GM06990 (cell line): ENCODE measurements at regions not wholly inside any gene's neighbourhood (a gene's known extent, or its start where the extent isn't known, plus 50 kb on each side); places are given as distances from the start of the nearest gene placed in this dataset.

Experiments used
- DNase-seq: peaks from one replicate; pipeline ENCODE4 v3.0.0-alpha.2; 2011; ENCODE audit not compliant: insufficient read length; ENCODE audit errors: extremely low read depth
- H3K27me3 ChIP-seq: replicated peaks from 2 replicates; pipeline ENCODE4 v1.6.0; 2011; ENCODE audit warnings: low read length; ENCODE audit not compliant: control insufficient read depth, insufficient read depth
- H3K36me3 ChIP-seq: 2 replicates; pipeline ENCODE4 v1.5.1; 2011; ENCODE audit warnings: low read length; ENCODE audit not compliant: control insufficient read depth, insufficient read depth
- H3K4me3 ChIP-seq: replicated peaks from 2 replicates; pipeline ENCODE4 v1.5.1; 2011; ENCODE audit warnings: low read depth, mild to moderate bottlenecking, control low read depth, low read length
- CTCF ChIP-seq: IDR thresholded peaks from 2 replicates; pipeline ENCODE4 v1.5.1; 2011; ENCODE audit warnings: low read length, control low read depth, mild to moderate bottlenecking, inconsistent platforms; ENCODE audit not compliant: insufficient read depth, poor library complexity, severe bottlenecking

DNA sequence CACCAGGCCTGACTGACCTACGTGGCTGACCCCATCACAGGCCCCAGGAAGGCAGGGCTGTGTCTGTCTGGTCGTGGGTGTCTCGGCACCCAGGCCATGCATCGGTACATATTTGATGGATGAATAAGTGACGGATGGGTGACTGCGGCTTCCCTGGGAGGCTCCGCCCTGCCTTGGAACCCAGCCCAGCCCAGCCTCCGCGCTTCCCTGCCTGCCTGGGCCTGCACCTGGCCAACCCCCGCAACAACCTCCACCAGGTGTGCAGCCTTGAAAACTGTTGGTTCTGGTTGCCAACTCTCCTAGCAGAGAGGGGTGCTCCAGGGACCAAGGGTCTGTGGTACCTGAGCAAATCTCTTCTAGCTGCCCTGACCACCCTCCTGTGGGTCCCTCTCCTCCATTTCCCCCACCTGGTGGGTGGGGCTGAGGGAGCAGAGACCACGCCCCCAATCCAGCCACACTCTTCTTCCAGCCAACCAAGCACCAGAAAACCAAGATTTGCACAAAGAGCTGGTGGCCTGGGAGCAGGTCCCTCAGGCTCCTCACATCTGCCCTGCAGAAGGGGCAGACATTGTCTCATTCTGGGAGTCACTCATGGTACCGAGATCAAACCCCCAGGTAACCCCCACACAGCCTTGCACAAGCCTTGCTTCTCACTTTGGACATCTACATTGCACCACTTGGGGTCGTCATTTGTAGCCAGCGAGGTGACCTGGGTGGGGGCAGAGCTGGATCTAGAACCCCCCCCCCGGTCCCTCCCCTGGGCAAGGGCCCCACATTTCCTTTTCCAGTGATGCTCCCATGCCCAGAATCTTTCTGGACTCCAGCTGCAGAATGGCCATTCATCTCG, 100.6 kb upstream of the IER5L start:
- TF ChIP-seq CTCF = no peak
- no peak for DNase-seq
- no peak overlapping the region for H3K4me3 ChIP-seq
- H3K27me3 ChIP-seq = no peaks in the 10 kb centered on the region; the same call in 1 of the 2 replicates
- no peaks in the 10 kb centered on the region for H3K36me3 ChIP-seq

DNA sequence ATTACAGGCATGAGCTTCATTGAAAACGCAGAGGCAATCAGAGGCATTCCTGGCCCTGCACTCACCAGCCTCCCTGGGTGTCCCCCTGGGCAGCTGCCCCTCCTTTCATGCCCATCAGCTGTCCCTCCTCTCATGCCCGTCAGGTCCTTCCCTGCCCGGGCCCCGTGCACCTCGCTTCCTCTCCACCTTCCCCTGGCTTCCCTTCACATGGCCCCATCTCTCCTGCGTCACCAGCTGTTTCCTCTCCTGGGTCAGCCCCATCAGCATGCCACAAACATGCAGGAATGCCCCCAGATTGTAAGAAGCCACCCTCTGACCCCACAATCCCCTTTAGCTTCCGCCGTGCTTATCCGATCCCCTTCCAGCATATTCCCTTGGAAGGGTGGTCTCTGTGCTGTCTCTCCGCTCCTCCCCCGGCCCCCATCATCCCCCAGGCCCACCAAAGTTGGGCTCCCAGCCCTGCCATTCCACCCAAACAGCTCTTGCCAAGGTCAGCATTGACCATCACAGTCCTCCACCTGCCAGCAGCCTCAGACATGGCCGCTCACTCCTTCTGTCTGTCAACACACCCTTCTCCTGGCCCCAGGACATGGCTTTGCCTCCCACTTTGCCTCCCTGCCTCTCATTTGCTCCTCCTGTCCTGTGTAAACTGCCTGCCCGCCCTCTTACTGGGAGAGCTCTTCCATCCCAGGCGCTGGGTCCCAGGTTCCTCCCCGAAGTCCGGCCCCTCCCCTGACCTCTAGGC, 98.6 kb upstream of the IER5L start:
- H3K4me3 ChIP-seq = no peak overlapping the region
- no peaks in the 10 kb centered on the region for H3K36me3 ChIP-seq
- DNase-seq = no peak
- TF ChIP-seq CTCF = no peak
- no peaks in the 10 kb centered on the region; the same call in 1 of the 2 replicates for H3K27me3 ChIP-seq

- no peak for TF ChIP-seq CTCF
- Histone ChIP-seq H3K4me3 (no peak overlapping the region), H3K27me3 (no peaks in the 10 kb centered on the region), H3K36me3 (no peaks in the 10 kb centered on the region)
- no peak for DNase-seq
Measured at GRCh38 chr9:129275626-129276247, 97.7 kb upstream of the IER5L start.

DNA sequence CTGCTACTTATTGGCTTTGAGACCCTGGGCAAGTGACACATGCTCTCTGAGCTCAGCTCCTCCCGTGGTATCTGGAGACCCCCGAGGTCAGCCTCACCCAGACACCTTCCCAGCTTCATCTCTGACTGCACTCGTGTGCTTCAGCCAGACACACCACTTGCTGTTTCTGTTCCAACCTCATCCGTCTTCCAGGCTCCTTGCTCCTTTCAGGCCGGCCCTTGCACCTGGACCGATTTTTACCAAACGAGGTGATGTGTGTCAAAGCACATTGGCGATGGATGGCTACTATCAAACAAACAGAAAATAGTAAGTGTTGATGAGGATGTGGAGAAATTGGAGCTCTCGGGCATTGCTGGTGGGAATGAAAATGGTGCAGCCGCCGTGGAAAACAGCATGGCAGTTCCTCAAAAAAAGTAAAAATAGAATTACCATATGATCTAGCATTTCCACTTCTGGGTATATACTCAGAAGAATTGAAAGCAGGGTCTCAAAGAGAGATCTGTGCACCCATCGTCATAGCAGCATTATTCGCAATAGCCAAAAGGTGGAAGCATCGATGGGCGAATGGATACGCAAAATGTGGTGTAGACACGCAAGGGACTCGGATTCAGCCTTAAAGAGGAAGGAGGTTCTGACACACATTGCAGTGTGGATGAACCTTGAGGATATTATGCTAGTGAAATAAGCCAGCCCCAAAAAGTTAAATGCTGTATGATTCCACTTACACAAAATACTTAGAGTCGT, 96.1 kb upstream of the IER5L start:
- TF ChIP-seq CTCF = no peak
- DNase-seq = no peak
- H3K4me3 ChIP-seq = no peak overlapping the region
- H3K36me3 ChIP-seq = no peaks in the 10 kb centered on the region
- H3K27me3 ChIP-seq = no peaks in the 10 kb centered on the region

- no peaks in the 10 kb centered on the region for H3K36me3 ChIP-seq
- TF ChIP-seq CTCF = no peak
- no peaks in the 10 kb centered on the region for H3K27me3 ChIP-seq
- DNase-seq = no peak
- H3K4me3 ChIP-seq = no peak overlapping the region
Measured at GRCh38 chr9:129273136-129273895, 95.3 kb upstream of the IER5L start.
